Endothelial cell of umbilical vein (primary cell): ENCODE measurements at regions not wholly inside any gene's neighbourhood (a gene's known extent, or its start where the extent isn't known, plus 50 kb on each side); places are given as distances from the start of the nearest gene placed in this dataset.

Experiments
- BruUV-seq: library from RNA; stranded (reverse); fragments of 400-500 nt; replicated peaks from 2 replicates; lab custom pipeline; 2021; lab: Mats Ljungman, UMichigan
- CTCF ChIA-PET: fragments of 300-600, 350-600 bp; sonication (Branson Sonifier 250); formaldehyde crosslinking; loops from one replicate; lab custom pipeline; 2021; ENCODE audit warnings: antibody characterized with exemption, inconsistent platforms; lab: Charles Lee
- POLR2A ChIA-PET: fragments of 300-600, 350-600 bp; sonication (Branson Sonifier 250); formaldehyde crosslinking; loops from one replicate; lab custom pipeline; 2021; ENCODE audit warnings: antibody characterized with exemption, inconsistent platforms; lab: Charles Lee
- DNase-seq: peaks from one replicate; pipeline ENCODE4 v3.0.0-alpha.2; 2011; ENCODE audit warnings: low read depth, low spot score
- FAIRE-seq: peaks from 2 replicates; lab custom pipeline; 2011; peaks lifted over from hg19 to GRCh38; lab: Jason Lieb, UNC
- H2AFZ ChIP-seq: 2 replicates; pipeline ENCODE4 v1.6.0; 2012; ENCODE audit warnings: low read depth, low read length, control low read depth, inconsistent platforms
- H3K27ac ChIP-seq: 2 replicates; pipeline ENCODE4 v1.5.1; 2011; ENCODE audit warnings: low read depth, mild to moderate bottlenecking, control low read depth, low read length, moderate library complexity; ENCODE audit not compliant: insufficient read depth
- H3K27me3 ChIP-seq, 2 experiments: 2 replicates each; pipeline versions ENCODE4 v1.6.0 to v1.6.1; 2011; ENCODE audit warnings: low read length in 2 of 2, mixed read lengths in 1 of 2; ENCODE audit not compliant: control insufficient read depth in 2 of 2, insufficient read depth in 2 of 2
- H3K36me3 ChIP-seq, 2 experiments: 2 replicates in 1 of 2; 3 replicates in 1 of 2; pipeline ENCODE4 v1.5.1; 2011; ENCODE audit warnings: low read length in 2 of 2, mild to moderate bottlenecking in 1 of 2, moderate library complexity in 1 of 2; ENCODE audit not compliant: control insufficient read depth in 2 of 2, insufficient read depth in 2 of 2; ENCODE audit errors: extremely low read depth in 1 of 2
- H3K4me1 ChIP-seq: 3 replicates; pipeline ENCODE4 v1.5.1; 2011; ENCODE audit warnings: mild to moderate bottlenecking, low read length; ENCODE audit not compliant: control insufficient read depth, insufficient read depth; ENCODE audit errors: extremely low read depth
- H3K4me2 ChIP-seq: 2 replicates; pipeline ENCODE4 v1.6.1; 2011; ENCODE audit warnings: low read length, control low read depth, mixed read lengths; ENCODE audit not compliant: insufficient read depth
- H3K4me3 ChIP-seq, 3 experiments: fragments of 200-600 bp in 1 of 3; sonication (generic), shearing (Covaris generic) in 1 of 3; replicated peaks in 1 of 3; 2 replicates each; pipeline ENCODE4 v1.5.1; 2011 to 2016; ENCODE audit warnings: control low read depth in 3 of 3, low read length in 3 of 3, mild to moderate bottlenecking in 2 of 3, inconsistent platforms in 1 of 3, low read depth in 1 of 3, moderate library complexity in 1 of 3; ENCODE audit not compliant: insufficient read depth in 1 of 3
- H3K79me2 ChIP-seq: 2 replicates; pipeline ENCODE4 v1.6.0; 2012; ENCODE audit warnings: low read length, inconsistent platforms; ENCODE audit not compliant: control insufficient read depth, insufficient read depth
- H3K9ac ChIP-seq: replicated peaks from 2 replicates; pipeline ENCODE3; 2011; ENCODE audit warnings: low read length, control low read depth; ENCODE audit not compliant: insufficient read depth; ENCODE audit errors: extremely low read depth
- H3K9me1 ChIP-seq: replicated peaks from 3 replicates; pipeline ENCODE4 v1.6.0; 2011; ENCODE audit warnings: mild to moderate bottlenecking, low read length; ENCODE audit not compliant: control insufficient read depth, insufficient read depth; ENCODE audit errors: extremely low read depth
- H3K9me3 ChIP-seq: replicated peaks from 2 replicates; pipeline ENCODE4 v1.5.1; 2012; ENCODE audit warnings: low read length, inconsistent platforms; ENCODE audit not compliant: control insufficient read depth, insufficient read depth
- H4K20me1 ChIP-seq: replicated peaks from 2 replicates; pipeline ENCODE3; 2011; ENCODE audit warnings: mild to moderate bottlenecking, low read length; ENCODE audit not compliant: control insufficient read depth, insufficient read depth; ENCODE audit errors: extremely low read depth
- EZH2 ChIP-seq: IDR thresholded peaks from 2 replicates; pipeline ENCODE4 v1.6.1; 2012; ENCODE audit warnings: borderline replicate concordance, low read depth, mild to moderate bottlenecking, moderate library complexity, low read length, inconsistent platforms; ENCODE audit not compliant: severe bottlenecking
- FOS ChIP-seq: IDR thresholded peaks from 2 replicates; pipeline ENCODE4 v1.6.1; 2011; ENCODE audit warnings: mild to moderate bottlenecking, low read length, moderate library complexity, borderline replicate concordance; ENCODE audit not compliant: insufficient read depth
- GATA2 ChIP-seq: IDR thresholded peaks from 2 replicates; pipeline ENCODE4 v1.7.0; 2011; ENCODE audit warnings: low read depth, mild to moderate bottlenecking, moderate library complexity, mixed read lengths, low read length; ENCODE audit not compliant: insufficient read length, insufficient read depth
- JUN ChIP-seq: IDR thresholded peaks from 2 replicates; pipeline ENCODE4 v1.6.1; 2011; ENCODE audit warnings: borderline replicate concordance, low read depth; ENCODE audit not compliant: insufficient read length, insufficient read depth
- MAX ChIP-seq: IDR thresholded peaks from 2 replicates; pipeline ENCODE4 v1.6.1; 2011; ENCODE audit not compliant: insufficient read depth, insufficient read length
- MYC ChIP-seq: IDR thresholded peaks from one replicate; pipeline ENCODE4 v1.6.1; 2011; ENCODE audit warnings: mild to moderate bottlenecking, low read depth, low read length
- POLR2A ChIP-seq: IDR thresholded peaks from 2 replicates; pipeline ENCODE4 v1.6.1; 2012; ENCODE audit warnings: low read depth, mild to moderate bottlenecking, control low read depth, low read length
- POLR2AphosphoS5 ChIP-seq: IDR thresholded peaks from 2 replicates; pipeline ENCODE4 v1.6.1; 2012; ENCODE audit warnings: low read depth, mild to moderate bottlenecking, control low read depth, low read length, moderate library complexity; ENCODE audit not compliant: insufficient read depth
- dilution Hi-C: fragments of 300-500 bp; cut with MboI; formaldehyde crosslinking; loops from one replicate; pipeline ENCODE4 v1.15.0; 2019; ENCODE audit warnings: low sequenced_read_pairs; ENCODE audit not compliant: extremely low pct_ligation_motif_present
- intact Hi-C: fragments of 100-400 bp; cut with micrococcal nuclease; formaldehyde crosslinking; loops from one replicate; pipeline ENCODE4 v1.10.0; 2022
- TF ChIP-seq, protein P1 (sequence below), 2 donors: IDR thresholded peaks; 1 replicate in 1 of 2; 2 replicates in 1 of 2; pipeline ENCODE4 v1.5.1; 2011; ENCODE audit warnings: low read length in 2 of 2, mild to moderate bottlenecking in 2 of 2, moderate library complexity in 2 of 2, control low read depth in 1 of 2, inconsistent platforms in 1 of 2, low read depth in 1 of 2; ENCODE audit not compliant: insufficient read depth in 1 of 2; ENCODE audit errors: extremely low read depth in 1 of 2

DNA sequence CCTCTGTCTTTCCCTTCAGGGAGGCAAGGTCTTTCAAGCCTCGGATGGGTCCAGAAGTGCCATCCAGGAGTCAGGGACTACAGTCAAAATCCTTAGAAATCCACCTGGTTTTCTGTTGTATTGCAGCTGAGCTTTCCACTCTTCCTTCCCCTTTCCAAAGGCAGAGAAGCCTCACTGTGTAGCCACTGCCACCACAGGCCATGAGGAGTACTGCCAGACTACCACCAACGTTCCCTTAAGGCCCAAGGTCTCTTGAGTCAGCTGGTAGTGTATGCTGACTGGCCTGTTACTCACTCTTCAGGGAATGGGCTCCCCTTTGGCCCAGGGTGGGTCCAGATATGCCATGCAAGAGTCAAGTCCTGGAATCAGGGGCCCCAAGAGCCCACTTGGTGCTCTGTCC is 1454.1 kb downstream of the PCDH19 start:
- no peaks in the 10 kb centered on the region for H3K27me3 ChIP-seq
- H3K9me3 ChIP-seq, result no peaks in the 10 kb centered on the region
- no peaks in the 10 kb centered on the region for H3K36me3 ChIP-seq
- no peak overlapping the region for H2AFZ ChIP-seq
- no peak overlapping the region for H3K27ac ChIP-seq
- ChIA-PET CTCF (no interaction called here), POLR2A (no interaction called here)
- dilution Hi-C loops (no loop called here), intact Hi-C loops (no loop called here)
- H3K4me3 ChIP-seq, result no peak overlapping the region
- H3K4me2 ChIP-seq, result no peak overlapping the region
- no peaks in the 10 kb centered on the region for H3K4me1 ChIP-seq
- no peaks in the 10 kb centered on the region for H4K20me1 ChIP-seq
- no peak for DNase-seq
- TF ChIP-seq FOS, result no peak
- no peak for TF ChIP-seq MAX
- no peak for TF ChIP-seq POLR2A
- TF ChIP-seq MYC, result no peak
- TF ChIP-seq JUN, result no peak
- TF ChIP-seq POLR2AphosphoS5, result no peak
- no peak for TF ChIP-seq EZH2
- TF ChIP-seq GATA2, result no peak
- TF ChIP-seq, protein P1, sequence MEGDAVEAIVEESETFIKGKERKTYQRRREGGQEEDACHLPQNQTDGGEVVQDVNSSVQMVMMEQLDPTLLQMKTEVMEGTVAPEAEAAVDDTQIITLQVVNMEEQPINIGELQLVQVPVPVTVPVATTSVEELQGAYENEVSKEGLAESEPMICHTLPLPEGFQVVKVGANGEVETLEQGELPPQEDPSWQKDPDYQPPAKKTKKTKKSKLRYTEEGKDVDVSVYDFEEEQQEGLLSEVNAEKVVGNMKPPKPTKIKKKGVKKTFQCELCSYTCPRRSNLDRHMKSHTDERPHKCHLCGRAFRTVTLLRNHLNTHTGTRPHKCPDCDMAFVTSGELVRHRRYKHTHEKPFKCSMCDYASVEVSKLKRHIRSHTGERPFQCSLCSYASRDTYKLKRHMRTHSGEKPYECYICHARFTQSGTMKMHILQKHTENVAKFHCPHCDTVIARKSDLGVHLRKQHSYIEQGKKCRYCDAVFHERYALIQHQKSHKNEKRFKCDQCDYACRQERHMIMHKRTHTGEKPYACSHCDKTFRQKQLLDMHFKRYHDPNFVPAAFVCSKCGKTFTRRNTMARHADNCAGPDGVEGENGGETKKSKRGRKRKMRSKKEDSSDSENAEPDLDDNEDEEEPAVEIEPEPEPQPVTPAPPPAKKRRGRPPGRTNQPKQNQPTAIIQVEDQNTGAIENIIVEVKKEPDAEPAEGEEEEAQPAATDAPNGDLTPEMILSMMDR (IDR thresholded peaks at IDR 0.05; ENCODE audit: extremely low read depth in 1 of 2, insufficient read depth in 1 of 2, low read depth in 1 of 2, low read length in 2 of 2), result no peak
- no peak for FAIRE-seq
- no TSS peak for BruUV-seq
- no peaks in the 10 kb centered on the region for H3K79me2 ChIP-seq
- no peaks in the 10 kb centered on the region for H3K9me1 ChIP-seq
- no peak overlapping the region for H3K9ac ChIP-seq
